GM23338 (cell line): ENCODE measurements at regions not wholly inside any gene's neighbourhood (a gene's known extent, or its start where the extent isn't known, plus 50 kb on each side); places are given as distances from the start of the nearest gene placed in this dataset.

Experiments
- ATAC-seq: fragments of 200-7000 bp; cut with Tn5 transposase; 3 replicates; pipeline ENCODE4 v1.9.1; 2020
- DNase-seq: peaks from one replicate; pipeline ENCODE4 v3.0.0-alpha.2; 2015; ENCODE audit warnings: low spot score
- H2AFZ ChIP-seq: fragments of 200-600 bp; sonication (generic); 2 replicates; pipeline ENCODE4 v1.8.0; 2016; ENCODE audit warnings: antibody characterized with exemption, mild to moderate bottlenecking, moderate library complexity
- H3F3A ChIP-seq: fragments of 200-600 bp; sonication (generic); replicated peaks from 2 replicates; pipeline ENCODE4 v1.8.0; 2017; ENCODE audit warnings: antibody characterized with exemption, mixed run types, low read depth
- H3K27ac ChIP-seq: fragments of 200-600 bp; sonication (generic); 2 replicates; pipeline ENCODE4 v1.6.1; 2016; ENCODE audit warnings: low read depth
- H3K27me3 ChIP-seq: fragments of 200-600 bp; sonication (generic); 2 replicates; pipeline ENCODE4 v1.8.0; 2016; ENCODE audit warnings: mild to moderate bottlenecking, mixed run types, moderate library complexity; ENCODE audit not compliant: insufficient read depth
- H3K36me3 ChIP-seq: fragments of 200-600 bp; sonication (generic); 2 replicates; pipeline ENCODE4 v1.8.0; 2016; ENCODE audit warnings: mild to moderate bottlenecking; ENCODE audit not compliant: insufficient read depth
- H3K4me1 ChIP-seq: fragments of 200-600 bp; sonication (generic); 2 replicates; pipeline ENCODE4 v1.8.0; 2016; ENCODE audit warnings: mild to moderate bottlenecking, moderate library complexity; ENCODE audit not compliant: insufficient read depth
- H3K4me2 ChIP-seq: fragments of 200-600 bp; sonication (generic); 2 replicates; pipeline ENCODE4 v1.7.1; 2017; ENCODE audit warnings: mixed run types
- H3K4me3 ChIP-seq: fragments of 200-600 bp; sonication (generic); 2 replicates; pipeline ENCODE4 v1.6.1; 2016; ENCODE audit warnings: mixed run types
- H3K79me2 ChIP-seq: fragments of 200-600 bp; sonication (generic); replicated peaks from 2 replicates; pipeline ENCODE4 v1.8.0; 2017; ENCODE audit warnings: mild to moderate bottlenecking; ENCODE audit not compliant: insufficient read depth
- H3K9me2 ChIP-seq: fragments of 200-600 bp; sonication (generic); 2 replicates; pipeline ENCODE4 v1.8.0; 2017; ENCODE audit not compliant: insufficient read depth
- H4K20me1 ChIP-seq: fragments of 200-600 bp; sonication (generic); replicated peaks from 2 replicates; pipeline ENCODE4 v1.8.0; 2017; ENCODE audit warnings: mild to moderate bottlenecking; ENCODE audit not compliant: insufficient read depth
- H3K27ac Mint-ChIP-seq: 2 replicates; pipeline ENCODE4 v1.8.0; 2020; ENCODE audit warnings: inconsistent platforms, mild to moderate bottlenecking, moderate library complexity, mixed read lengths
- H3K27me3 Mint-ChIP-seq: 3 replicates; pipeline ENCODE4 v1.8.0; 2022; ENCODE audit warnings: low read depth, mild to moderate bottlenecking, moderate library complexity, mixed read lengths, inconsistent platforms; ENCODE audit not compliant: insufficient read depth, poor library complexity
- H3K36me3 Mint-ChIP-seq: 3 replicates; pipeline ENCODE4 v1.8.0; 2021; ENCODE audit warnings: low read depth, mild to moderate bottlenecking, inconsistent platforms, moderate library complexity, mixed read lengths
- H3K4me1 Mint-ChIP-seq: 3 replicates; pipeline ENCODE4 v1.8.0; 2020; ENCODE audit warnings: mild to moderate bottlenecking, inconsistent platforms, mixed read lengths
- H3K4me3 Mint-ChIP-seq: 3 replicates; pipeline ENCODE4 v1.8.0; 2021; ENCODE audit warnings: moderate library complexity, mild to moderate bottlenecking, inconsistent platforms, mixed read lengths
- H3K9me3 Mint-ChIP-seq: 3 replicates; pipeline ENCODE4 v1.8.0; 2020; ENCODE audit warnings: moderate library complexity, mild to moderate bottlenecking, inconsistent platforms, mixed read lengths
- CTCF ChIP-seq, 2 experiments: fragments of 200-600 bp in 1 of 2; sonication (generic) in 1 of 2; conservative IDR thresholded peaks; 2 replicates each; pipeline versions ENCODE4 v1.5.1 to v1.6.1; 2016 to 2017; ENCODE audit warnings: antibody characterized with exemption in 2 of 2, low read depth in 2 of 2, mild to moderate bottlenecking in 2 of 2, moderate library complexity in 1 of 2
- ETS1 ChIP-seq: IDR thresholded peaks from 2 replicates; pipeline ENCODE4 v1.6.1; 2016; ENCODE audit warnings: antibody characterized with exemption
- NANOG ChIP-seq: IDR thresholded peaks from 2 replicates; pipeline ENCODE4 v1.6.1; 2016; ENCODE audit warnings: antibody characterized with exemption, borderline replicate concordance
- POLR2AphosphoS5 ChIP-seq: IDR thresholded peaks from 2 replicates; pipeline ENCODE4 v1.6.1; 2016; ENCODE audit warnings: antibody characterized with exemption, low read depth
- REST ChIP-seq: IDR thresholded peaks from one replicate; pipeline ENCODE4 v1.6.1; 2018; ENCODE audit warnings: antibody characterized with exemption; ENCODE audit not compliant: unreplicated experiment
- ZNF331 ChIP-seq: fragments of 250-450 bp; sonication (Bioruptor Pico); IDR thresholded peaks from 2 replicates; pipeline ENCODE4 v1.5.0; 2020; ENCODE audit warnings: low read depth, mild to moderate bottlenecking, moderate library complexity

GRCh38 chr20:60254901-60255411 is 296.7 kb downstream of the CDH26 start (continued):
- TF ChIP-seq CTCF (conservative IDR thresholded peaks at IDR 0.05; ENCODE audit: low read depth in 2 of 2): no peak
- TF ChIP-seq POLR2AphosphoS5: no peak
- no peak for TF ChIP-seq REST
- TF ChIP-seq ETS1: no peak
- TF ChIP-seq NANOG: no peak

- no peaks in the 10 kb centered on the region for H3K27me3 ChIP-seq
- H3K27me3 Mint-ChIP-seq: peaks cover 19% of the 10 kb centered on the region
- TF ChIP-seq POLR2AphosphoS5 (no peak), ETS1 (no peak), CTCF (conservative IDR thresholded peaks at IDR 0.05; ENCODE audit: low read depth in 2 of 2) (no peak), ZNF331 (CRISPR knock-in tag) (no peak)
- no peaks in the 10 kb centered on the region for H4K20me1 ChIP-seq
- no peaks in the 10 kb centered on the region for H3F3A ChIP-seq
- H3K9me3 Mint-ChIP-seq: no peaks in the 10 kb centered on the region; the same call in 1 of the 3 replicates
- H3K4me3 ChIP-seq: no peak overlapping the region
- H3K4me3 Mint-ChIP-seq: peak overlapping the region; percentile 24; the same call in 1 of the 3 replicates
- H3K4me2 ChIP-seq: no peak overlapping the region
- no peak overlapping the region for H3K27ac ChIP-seq
- no peaks in the 10 kb centered on the region for H3K36me3 Mint-ChIP-seq
- no peak for DNase-seq
- peak; percentile 73 for ATAC-seq
- H3K36me3 ChIP-seq: no peaks in the 10 kb centered on the region
- H3K4me1 ChIP-seq: no peaks in the 10 kb centered on the region
- no peaks in the 10 kb centered on the region for H3K79me2 ChIP-seq
- H2AFZ ChIP-seq: no peak overlapping the region
- no peaks in the 10 kb centered on the region for H3K9me2 ChIP-seq
- peaks cover 12% of the 10 kb centered on the region; the same call in 2 of the 3 replicates for H3K4me1 Mint-ChIP-seq
- H3K27ac Mint-ChIP-seq: no peak overlapping the region
Measured at GRCh38 chr20:60255415-60255814, 297.2 kb downstream of the CDH26 start.
